HCT116 (cell line): ENCODE measurements at regions not wholly inside any gene's neighbourhood (a gene's known extent, or its start where the extent isn't known, plus 50 kb on each side); places are given as distances from the start of the nearest gene placed in this dataset.

Source experiments
- EZH2 ChIP-seq: fragments of 200-600 bp; sonication (generic); IDR thresholded peaks from 2 replicates; pipeline ENCODE4 v1.6.1; 2017; ENCODE audit warnings: antibody characterized with exemption, mixed run types
- POLR2A ChIP-seq: IDR thresholded peaks from 2 replicates; pipeline ENCODE4 v1.7.0; 2011; ENCODE audit warnings: borderline replicate concordance; ENCODE audit not compliant: insufficient read depth, insufficient read length; ENCODE audit errors: extremely low read depth
- SRF ChIP-seq: IDR thresholded peaks from 2 replicates; pipeline ENCODE4 v1.6.1; 2012; ENCODE audit warnings: low read depth
- TF ChIP-seq, protein P1 (sequence below), 3 experiments: fragments of 200-600 bp in 1 of 3; sonication (generic) in 1 of 3; IDR thresholded peaks in 2 of 3; conservative IDR thresholded peaks in 1 of 3; 2 replicates each; pipeline ENCODE4 v1.5.1; 2012 to 2017; ENCODE audit warnings: low read depth in 2 of 3, low read length in 2 of 3, antibody characterized with exemption in 1 of 3, borderline replicate concordance in 1 of 3, control low read depth in 1 of 3, mild to moderate bottlenecking in 1 of 3, mixed read lengths in 1 of 3, mixed run types in 1 of 3, moderate library complexity in 1 of 3; ENCODE audit not compliant: insufficient read depth in 1 of 3

DNA sequence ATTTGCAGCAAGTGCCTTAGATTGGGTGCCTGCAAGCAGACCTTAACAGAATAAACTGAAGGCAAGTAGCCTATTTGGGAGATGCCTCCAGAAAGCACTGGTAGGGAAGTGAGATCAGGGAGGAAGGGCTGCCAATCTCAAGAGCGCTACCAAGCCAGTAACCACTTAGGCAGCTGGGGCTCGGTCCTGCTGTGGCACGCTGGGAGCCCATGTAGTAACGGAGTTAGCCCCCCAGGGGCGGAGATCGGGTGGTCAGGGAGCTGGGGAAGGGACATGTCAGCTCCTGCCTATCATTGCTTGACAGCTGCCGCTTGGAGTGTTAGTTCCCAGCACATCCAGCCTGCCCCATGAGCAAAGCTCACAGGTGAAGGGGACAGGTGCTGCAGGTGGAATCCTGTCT is 127.0 kb downstream of the CEBPB start:
- TF ChIP-seq, protein P1, sequence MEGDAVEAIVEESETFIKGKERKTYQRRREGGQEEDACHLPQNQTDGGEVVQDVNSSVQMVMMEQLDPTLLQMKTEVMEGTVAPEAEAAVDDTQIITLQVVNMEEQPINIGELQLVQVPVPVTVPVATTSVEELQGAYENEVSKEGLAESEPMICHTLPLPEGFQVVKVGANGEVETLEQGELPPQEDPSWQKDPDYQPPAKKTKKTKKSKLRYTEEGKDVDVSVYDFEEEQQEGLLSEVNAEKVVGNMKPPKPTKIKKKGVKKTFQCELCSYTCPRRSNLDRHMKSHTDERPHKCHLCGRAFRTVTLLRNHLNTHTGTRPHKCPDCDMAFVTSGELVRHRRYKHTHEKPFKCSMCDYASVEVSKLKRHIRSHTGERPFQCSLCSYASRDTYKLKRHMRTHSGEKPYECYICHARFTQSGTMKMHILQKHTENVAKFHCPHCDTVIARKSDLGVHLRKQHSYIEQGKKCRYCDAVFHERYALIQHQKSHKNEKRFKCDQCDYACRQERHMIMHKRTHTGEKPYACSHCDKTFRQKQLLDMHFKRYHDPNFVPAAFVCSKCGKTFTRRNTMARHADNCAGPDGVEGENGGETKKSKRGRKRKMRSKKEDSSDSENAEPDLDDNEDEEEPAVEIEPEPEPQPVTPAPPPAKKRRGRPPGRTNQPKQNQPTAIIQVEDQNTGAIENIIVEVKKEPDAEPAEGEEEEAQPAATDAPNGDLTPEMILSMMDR (IDR thresholded peaks at IDR 0.05 in 2 of 3, conservative IDR thresholded peaks at IDR 0.05 in 1 of 3; ENCODE audit: borderline replicate concordance in 1 of 3, insufficient read depth in 1 of 3, low read depth in 2 of 3, low read length in 2 of 3), result no peak
- no peak for TF ChIP-seq SRF
- no peak for TF ChIP-seq POLR2A
- TF ChIP-seq EZH2, result no peak
